Progenitor cell of endocrine pancreas (in vitro differentiated cells): ENCODE measurements at regions not wholly inside any gene's neighbourhood (a gene's known extent, or its start where the extent isn't known, plus 50 kb on each side); places are given as distances from the start of the nearest gene placed in this dataset.

Experiments used
- DNase-seq: peaks from one replicate; pipeline ENCODE4 v3.0.0; 2021; ENCODE audit warnings: low spot score; ENCODE audit not compliant: unreplicated experiment
- H3K27ac Mint-ChIP-seq: 2 replicates; pipeline ENCODE4 v1.8.0; 2021; ENCODE audit warnings: mild to moderate bottlenecking, moderate library complexity, mixed read lengths
- H3K27me3 Mint-ChIP-seq: 2 replicates; pipeline ENCODE4 v1.8.0; 2021; ENCODE audit warnings: mixed read lengths
- H3K36me3 Mint-ChIP-seq: 2 replicates; pipeline ENCODE4 v1.8.0; 2022; ENCODE audit warnings: mixed read lengths; ENCODE audit not compliant: insufficient read depth
- H3K4me1 Mint-ChIP-seq: 2 replicates; pipeline ENCODE4 v1.8.0; 2021; ENCODE audit warnings: low read depth, mixed read lengths
- H3K4me3 Mint-ChIP-seq: 2 replicates; pipeline ENCODE4 v1.8.0; 2021; ENCODE audit warnings: low read depth, mild to moderate bottlenecking, moderate library complexity, mixed read lengths
- H3K9me3 Mint-ChIP-seq: 2 replicates; pipeline ENCODE4 v1.8.0; 2021; ENCODE audit warnings: low read depth, mixed read lengths
- CTCF ChIP-seq: fragments of 200-600 bp; sonication (generic); IDR thresholded peaks from one replicate; pipeline ENCODE4 v1.5.0; 2021; ENCODE audit warnings: antibody characterized with exemption, mild to moderate bottlenecking; ENCODE audit not compliant: unreplicated experiment

- Mint-ChIP-seq H3K9me3 (no peaks in the 10 kb centered on the region), H3K27ac (no peak overlapping the region), H3K4me1 (peaks cover 3% of the 10 kb centered on the region), H3K27me3 (peaks cover 31% of the 10 kb centered on the region), H3K4me3 (no peak overlapping the region), H3K36me3 (no peaks in the 10 kb centered on the region)
- no peak for TF ChIP-seq CTCF
- no peak for DNase-seq
Observed at GRCh38 chr16:6558126-6558525, 774.5 kb upstream of the RBFOX1 start.

DNA sequence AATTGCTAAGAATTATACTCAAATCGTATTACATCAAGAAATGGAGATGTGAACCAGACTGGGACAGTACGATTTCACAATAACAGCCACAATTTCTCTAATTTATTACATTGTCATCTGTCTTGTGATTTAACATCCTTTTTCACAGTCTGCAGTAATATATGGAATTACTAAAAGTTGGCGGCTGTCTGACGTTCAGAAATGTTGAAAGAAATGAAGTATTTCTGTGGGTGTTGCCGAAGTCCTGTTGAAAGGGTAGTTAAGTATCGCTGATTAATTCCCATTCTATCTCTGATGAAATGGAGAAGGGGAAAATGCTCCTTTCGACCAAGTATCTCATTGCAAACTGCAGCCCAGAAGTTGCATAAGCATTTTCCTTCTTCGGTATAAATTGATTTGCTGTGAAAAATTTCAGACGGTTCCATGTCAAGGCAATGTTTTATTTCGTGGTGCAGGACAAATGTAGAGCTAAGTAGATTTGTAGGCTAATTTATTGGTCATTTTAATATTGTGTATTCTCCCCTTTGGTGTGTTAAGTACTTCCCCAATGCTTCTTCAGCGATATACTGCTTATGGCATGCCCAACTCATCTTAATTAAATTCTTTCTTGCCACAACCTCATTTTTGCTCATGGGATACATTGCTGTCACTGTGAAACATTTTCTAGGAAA lies 775.2 kb upstream of the RBFOX1 start:
- no peaks in the 10 kb centered on the region for H3K9me3 Mint-ChIP-seq
- DNase-seq: no peak
- no peak overlapping the region for H3K27ac Mint-ChIP-seq
- no peak for TF ChIP-seq CTCF
- no peaks in the 10 kb centered on the region for H3K36me3 Mint-ChIP-seq
- peaks cover 3% of the 10 kb centered on the region for H3K4me1 Mint-ChIP-seq
- H3K27me3 Mint-ChIP-seq: peaks cover 33% of the 10 kb centered on the region
- no peak overlapping the region for H3K4me3 Mint-ChIP-seq

- Mint-ChIP-seq H3K9me3 (no peaks in the 10 kb centered on the region), H3K36me3 (no peaks in the 10 kb centered on the region), H3K27ac (no peak overlapping the region), H3K4me1 (no peaks in the 10 kb centered on the region), H3K4me3 (no peak overlapping the region), H3K27me3 (peaks cover 29% of the 10 kb centered on the region)
- no peak for TF ChIP-seq CTCF
- no peak for DNase-seq
Observed at GRCh38 chr16:6549415-6549814, 783.2 kb upstream of the RBFOX1 start.

DNA sequence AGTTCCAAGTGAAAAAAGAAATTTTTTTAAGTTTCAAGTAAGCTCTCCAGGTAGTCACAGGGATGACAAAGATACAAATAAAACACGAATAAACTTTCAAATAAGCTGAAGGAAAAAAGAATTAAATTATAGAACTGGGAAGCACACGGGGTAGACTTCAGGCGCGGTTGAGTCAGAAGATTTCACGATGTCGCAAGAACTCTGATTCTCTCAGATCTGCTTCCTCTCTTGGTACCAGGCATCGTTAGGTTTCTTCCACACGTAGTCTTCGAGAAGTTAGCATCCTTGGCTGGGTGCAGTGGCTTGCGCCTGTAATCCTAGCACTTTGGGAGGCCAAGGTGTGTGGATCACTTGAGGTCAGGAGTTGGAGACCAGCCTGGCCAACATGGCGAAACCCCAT lies 784.1 kb upstream of the RBFOX1 start:
- TF ChIP-seq CTCF: no peak
- H3K36me3 Mint-ChIP-seq: no peaks in the 10 kb centered on the region
- H3K27ac Mint-ChIP-seq: no peak overlapping the region
- DNase-seq: no peak
- H3K4me1 Mint-ChIP-seq: no peaks in the 10 kb centered on the region
- H3K4me3 Mint-ChIP-seq: no peak overlapping the region
- H3K9me3 Mint-ChIP-seq: no peaks in the 10 kb centered on the region
- H3K27me3 Mint-ChIP-seq: peaks cover 29% of the 10 kb centered on the region

DNA sequence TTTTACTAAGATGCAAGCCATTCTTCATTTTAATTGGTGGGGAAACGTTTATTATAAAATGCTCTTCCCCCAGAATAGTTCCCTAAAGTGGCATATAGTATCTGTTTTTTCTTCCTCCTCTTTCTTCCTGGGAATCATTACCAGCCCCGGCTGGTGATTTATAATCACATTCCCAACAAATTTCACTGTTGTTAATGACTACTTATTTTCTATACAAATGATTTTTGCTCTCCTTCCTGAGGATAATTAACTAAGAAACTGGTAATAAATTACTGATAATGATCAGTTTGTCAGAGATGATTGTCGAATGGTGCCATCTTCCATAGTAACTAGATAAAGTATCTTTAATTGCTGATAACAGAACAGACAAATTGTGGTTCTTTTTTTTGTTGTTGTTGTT lies 785.5 kb upstream of the RBFOX1 start:
- Mint-ChIP-seq H3K36me3 (no peaks in the 10 kb centered on the region), H3K9me3 (no peaks in the 10 kb centered on the region), H3K27me3 (peaks cover 25% of the 10 kb centered on the region), H3K4me3 (no peak overlapping the region), H3K4me1 (no peaks in the 10 kb centered on the region), H3K27ac (no peak overlapping the region)
- no peak for DNase-seq
- no peak for TF ChIP-seq CTCF
